IPS-15b (cell line): ENCODE measurements at regions not wholly inside any gene's neighbourhood (a gene's known extent, or its start where the extent isn't known, plus 50 kb on each side); places are given as distances from the start of the nearest gene placed in this dataset.

ENCODE experiments used
- H3K27me3 ChIP-seq: one replicate; pipeline ENCODE4 v1.6.1; 2013; ENCODE audit warnings: low read length; ENCODE audit not compliant: control insufficient read depth, insufficient read depth
- H3K36me3 ChIP-seq: one replicate; pipeline ENCODE4 v1.6.1; 2013; ENCODE audit warnings: low read length; ENCODE audit not compliant: control insufficient read depth, insufficient read depth
- H3K4me1 ChIP-seq: one replicate; pipeline ENCODE4 v1.6.1; 2013; ENCODE audit warnings: mild to moderate bottlenecking, low read length; ENCODE audit not compliant: control insufficient read depth, insufficient read depth
- H3K4me3 ChIP-seq: one replicate; pipeline ENCODE4 v1.5.1; 2013; ENCODE audit warnings: low read depth, low read length
- H3K9ac ChIP-seq: one replicate; pipeline ENCODE4 v1.6.1; 2013; ENCODE audit warnings: low read depth, mild to moderate bottlenecking, low read length
- H3K9me3 ChIP-seq: one replicate; pipeline ENCODE4 v1.6.1; 2013; ENCODE audit warnings: mild to moderate bottlenecking, low read length; ENCODE audit not compliant: control insufficient read depth, insufficient read depth

DNA sequence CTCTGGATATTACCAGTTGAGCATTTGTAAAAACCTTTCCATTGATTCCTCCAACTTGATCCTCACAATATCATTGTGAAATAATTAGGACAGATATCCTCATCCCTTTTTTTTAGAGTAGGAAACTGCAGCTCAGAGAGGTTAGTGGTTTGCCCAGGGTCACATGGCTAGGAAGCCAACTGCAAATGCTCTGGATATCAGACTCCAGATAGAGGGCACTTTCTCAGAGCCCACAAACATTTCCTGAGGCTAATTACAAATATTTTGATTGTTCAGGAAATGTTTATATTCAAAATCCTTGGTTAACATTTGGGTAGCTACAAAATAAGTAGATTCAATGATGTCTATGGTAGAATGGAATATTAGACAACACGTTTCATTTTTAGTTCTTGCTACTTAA lies 154.8 kb upstream of the DPYD start:
- Histone ChIP-seq H3K36me3 (no peaks in the 10 kb centered on the region), H3K9me3 (no peaks in the 10 kb centered on the region), H3K4me1 (no peaks in the 10 kb centered on the region), H3K9ac (no peak overlapping the region), H3K27me3 (no peaks in the 10 kb centered on the region), H3K4me3 (no peak overlapping the region)

DNA sequence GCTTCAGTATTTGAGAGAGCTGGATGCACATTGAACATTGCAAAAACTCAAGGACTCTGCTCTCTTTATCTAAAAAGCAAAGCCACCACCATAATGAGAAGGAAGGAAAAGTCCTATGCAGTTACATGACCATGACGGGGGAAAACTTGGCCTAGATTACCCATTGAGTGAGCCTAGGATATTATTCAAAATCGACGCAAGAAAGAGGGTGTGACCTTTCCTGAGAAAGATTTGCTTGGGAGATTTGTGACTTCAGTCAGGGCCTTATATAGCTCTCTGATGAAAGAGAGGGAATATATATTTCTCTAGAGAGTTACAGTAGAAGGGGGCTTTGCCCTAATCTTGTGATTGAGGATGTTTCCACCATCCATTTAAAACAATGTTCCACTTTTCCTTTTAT lies 153.0 kb upstream of the DPYD start:
- Histone ChIP-seq H3K4me1 (no peaks in the 10 kb centered on the region), H3K9ac (no peak overlapping the region), H3K4me3 (no peak overlapping the region), H3K36me3 (no peaks in the 10 kb centered on the region), H3K9me3 (no peaks in the 10 kb centered on the region), H3K27me3 (no peaks in the 10 kb centered on the region)

DNA sequence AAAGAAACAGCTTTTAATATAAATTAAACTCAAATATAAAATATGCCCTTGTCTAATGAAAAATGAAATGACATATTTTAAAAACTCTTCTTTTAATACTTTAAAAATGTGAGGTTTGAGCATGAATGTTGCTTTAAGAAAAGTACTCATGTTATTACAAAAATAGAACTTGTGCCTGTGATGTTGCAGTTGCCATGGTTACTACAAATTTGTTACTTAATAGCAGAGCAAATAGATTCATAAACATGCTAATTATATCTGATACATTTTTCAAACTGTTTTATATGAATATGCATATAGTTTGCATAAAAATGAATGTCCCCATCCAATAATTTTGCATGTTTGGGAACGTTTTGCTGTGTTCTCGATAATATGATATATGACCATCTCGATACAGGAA lies 152.3 kb upstream of the DPYD start:
- Histone ChIP-seq H3K4me3 (no peak overlapping the region), H3K9me3 (no peaks in the 10 kb centered on the region), H3K4me1 (no peaks in the 10 kb centered on the region), H3K9ac (no peak overlapping the region), H3K36me3 (no peaks in the 10 kb centered on the region), H3K27me3 (no peaks in the 10 kb centered on the region)

DNA sequence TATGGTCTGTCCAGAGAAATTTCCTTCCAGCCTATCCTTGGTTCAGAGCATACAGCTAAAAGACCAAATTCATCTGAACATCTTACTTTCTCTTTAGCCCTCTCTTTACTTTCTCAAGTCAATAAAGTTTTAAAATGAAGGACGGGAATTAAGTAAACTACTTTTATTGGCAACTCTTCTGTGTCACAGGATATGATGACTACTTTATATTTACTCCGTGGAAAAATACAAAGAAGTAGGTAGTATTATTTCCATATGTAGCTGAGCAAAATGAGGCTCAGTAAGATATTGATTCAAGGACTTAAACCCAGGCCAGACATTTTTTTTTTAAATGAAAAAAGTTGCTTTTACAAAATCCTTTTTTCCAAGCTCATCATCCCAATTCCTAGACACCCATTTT lies 151.2 kb upstream of the DPYD start:
- H3K9me3 ChIP-seq: no peaks in the 10 kb centered on the region
- H3K9ac ChIP-seq: no peak overlapping the region
- H3K36me3 ChIP-seq: no peaks in the 10 kb centered on the region
- no peak overlapping the region for H3K4me3 ChIP-seq
- no peaks in the 10 kb centered on the region for H3K4me1 ChIP-seq
- H3K27me3 ChIP-seq: no peaks in the 10 kb centered on the region

DNA sequence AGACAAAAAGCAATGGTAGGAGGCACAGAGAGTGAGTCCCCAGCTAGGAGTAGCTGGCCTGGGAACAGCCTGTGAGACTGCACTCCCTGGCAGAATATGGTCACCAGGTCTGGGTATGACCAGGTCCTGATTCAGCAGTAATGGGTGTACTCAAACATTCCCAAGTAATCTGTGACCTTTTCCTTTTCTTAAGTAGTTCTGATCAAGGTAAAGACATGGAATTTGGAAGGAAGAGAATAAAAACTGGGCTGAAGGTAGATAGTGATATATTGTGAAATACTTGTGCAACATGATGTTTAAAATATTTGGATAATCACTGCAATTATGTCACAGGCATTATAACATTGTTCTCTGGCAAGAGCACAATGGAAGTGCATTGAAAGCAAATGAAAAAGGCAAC lies 147.2 kb upstream of the DPYD start:
- Histone ChIP-seq H3K4me1 (no peaks in the 10 kb centered on the region), H3K4me3 (no peak overlapping the region), H3K9me3 (no peaks in the 10 kb centered on the region), H3K27me3 (no peaks in the 10 kb centered on the region), H3K36me3 (no peaks in the 10 kb centered on the region), H3K9ac (no peak overlapping the region)

DNA sequence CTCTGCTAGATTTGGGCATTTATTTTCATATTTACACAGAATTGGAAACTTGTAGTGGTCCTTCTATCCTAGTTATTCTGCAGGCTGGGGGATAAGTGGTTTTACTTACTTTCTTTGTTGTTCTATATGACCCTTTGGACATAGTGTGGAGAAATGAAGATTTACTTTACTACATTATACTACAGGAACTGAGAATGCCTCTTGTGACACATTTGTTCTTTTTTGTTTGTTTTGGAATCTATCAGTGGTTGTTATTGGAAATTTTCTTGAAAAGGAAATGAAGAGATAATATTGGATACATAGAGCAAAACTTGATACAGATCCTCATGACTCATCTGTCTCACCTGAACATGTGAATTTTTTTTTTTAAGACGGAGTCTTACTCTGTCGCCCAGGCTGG lies 146.1 kb upstream of the DPYD start:
- H3K4me3 ChIP-seq: no peak overlapping the region
- H3K4me1 ChIP-seq: no peaks in the 10 kb centered on the region
- H3K9me3 ChIP-seq: no peaks in the 10 kb centered on the region
- H3K27me3 ChIP-seq: no peaks in the 10 kb centered on the region
- H3K36me3 ChIP-seq: no peaks in the 10 kb centered on the region
- H3K9ac ChIP-seq: no peak overlapping the region

DNA sequence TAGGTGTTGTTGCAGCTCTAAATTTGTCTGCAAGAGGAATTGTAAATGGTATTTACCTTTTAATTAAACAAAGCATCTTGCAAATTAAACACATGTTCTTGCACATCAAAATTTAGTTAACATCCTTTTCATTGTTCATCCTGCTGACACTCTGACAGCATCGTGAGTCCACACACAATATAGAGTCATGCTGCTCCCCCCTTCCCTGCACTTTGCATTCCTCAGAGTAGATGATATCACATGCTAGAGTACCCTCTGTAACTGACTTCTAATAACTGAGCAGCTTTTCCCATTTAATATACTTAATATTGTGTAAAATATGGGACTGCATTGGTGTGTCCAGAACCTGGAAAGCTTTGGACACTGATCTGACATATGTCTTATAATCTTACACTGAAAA lies 138.8 kb upstream of the DPYD start:
- Histone ChIP-seq H3K4me1 (peaks cover 1% of the 10 kb centered on the region), H3K4me3 (no peak overlapping the region), H3K27me3 (peaks cover 5% of the 10 kb centered on the region), H3K9me3 (no peaks in the 10 kb centered on the region), H3K36me3 (no peaks in the 10 kb centered on the region), H3K9ac (no peak overlapping the region)

DNA sequence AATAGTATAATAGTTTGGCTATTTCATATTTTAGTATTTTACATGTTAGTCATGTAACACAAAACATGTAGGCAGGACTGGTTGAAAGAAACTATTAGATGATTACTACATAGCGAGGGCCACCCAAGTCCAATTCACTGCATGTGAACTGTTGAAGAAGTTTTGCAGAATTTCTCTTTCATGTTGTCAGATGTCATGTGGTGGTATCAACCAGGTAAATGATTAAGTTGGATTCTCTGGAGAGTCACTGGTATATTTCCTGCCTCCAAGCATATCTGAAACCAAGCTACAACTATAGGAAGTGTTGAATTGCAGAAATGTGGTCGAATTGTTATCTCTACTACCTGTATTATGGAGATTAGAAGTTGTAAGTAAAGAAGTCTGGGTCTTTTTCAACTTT lies 137.8 kb upstream of the DPYD start:
- peaks cover 8% of the 10 kb centered on the region for H3K27me3 ChIP-seq
- H3K9me3 ChIP-seq: no peaks in the 10 kb centered on the region
- H3K4me1 ChIP-seq: peaks cover 3% of the 10 kb centered on the region
- H3K4me3 ChIP-seq: no peak overlapping the region
- H3K9ac ChIP-seq: no peak overlapping the region
- H3K36me3 ChIP-seq: no peaks in the 10 kb centered on the region

DNA sequence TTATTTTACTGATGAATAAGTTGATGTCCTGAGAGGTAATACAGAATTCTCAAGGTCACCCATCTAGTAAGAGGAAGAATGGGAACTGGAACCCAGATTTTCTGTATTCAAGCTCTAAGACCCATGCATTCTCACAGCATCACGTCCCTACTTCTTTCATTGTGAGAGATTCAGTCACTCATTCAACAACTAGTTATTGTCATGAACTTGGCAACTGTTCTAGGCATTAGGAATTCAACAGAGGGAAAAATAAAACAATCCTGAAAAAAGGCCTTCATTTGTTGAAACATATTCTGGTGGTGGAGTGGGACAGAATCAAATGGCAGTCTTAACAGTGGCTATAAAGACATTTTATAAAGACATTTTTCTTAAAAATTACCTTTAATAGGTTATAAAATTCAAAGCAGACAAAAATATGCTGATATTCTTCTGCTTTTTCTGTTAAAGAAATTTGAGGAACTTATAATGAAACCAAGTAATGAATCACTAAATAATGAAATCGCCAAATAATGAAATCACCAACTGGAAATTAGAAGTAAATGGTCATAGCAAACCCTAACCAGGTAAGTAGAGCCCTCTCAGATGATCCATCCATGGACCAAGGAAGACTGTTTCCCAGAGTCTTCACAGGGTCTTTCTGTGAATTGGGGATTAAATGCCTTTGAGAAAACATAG lies 136.5 kb upstream of the DPYD start:
- H3K4me3 ChIP-seq: no peak overlapping the region
- no peaks in the 10 kb centered on the region for H3K9me3 ChIP-seq
- no peaks in the 10 kb centered on the region for H3K36me3 ChIP-seq
- no peak overlapping the region for H3K9ac ChIP-seq
- peaks cover 3% of the 10 kb centered on the region for H3K4me1 ChIP-seq
- H3K27me3 ChIP-seq: peaks cover 17% of the 10 kb centered on the region

DNA sequence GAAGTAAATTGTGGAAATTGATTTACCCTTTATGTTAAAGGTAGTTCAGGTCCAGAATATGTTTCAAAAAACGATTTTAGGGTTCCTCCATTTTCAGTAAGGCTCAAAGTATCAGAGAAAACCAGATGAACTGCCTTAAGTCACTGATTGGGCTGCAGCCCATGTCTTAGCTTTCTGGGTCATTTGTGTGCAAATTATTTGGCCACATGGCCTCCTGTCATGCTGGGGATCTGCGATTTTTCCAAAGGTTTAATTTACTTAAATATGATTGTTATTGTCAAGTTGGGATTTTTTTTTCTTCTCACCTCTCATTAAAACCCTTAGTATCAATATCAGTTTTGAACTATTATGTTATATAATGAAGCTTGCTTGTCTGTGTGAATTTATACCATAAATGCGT lies 135.9 kb upstream of the DPYD start:
- Histone ChIP-seq H3K9me3 (no peaks in the 10 kb centered on the region), H3K4me3 (no peak overlapping the region), H3K36me3 (no peaks in the 10 kb centered on the region), H3K4me1 (peaks cover 3% of the 10 kb centered on the region), H3K27me3 (peaks cover 23% of the 10 kb centered on the region), H3K9ac (no peak overlapping the region)

DNA sequence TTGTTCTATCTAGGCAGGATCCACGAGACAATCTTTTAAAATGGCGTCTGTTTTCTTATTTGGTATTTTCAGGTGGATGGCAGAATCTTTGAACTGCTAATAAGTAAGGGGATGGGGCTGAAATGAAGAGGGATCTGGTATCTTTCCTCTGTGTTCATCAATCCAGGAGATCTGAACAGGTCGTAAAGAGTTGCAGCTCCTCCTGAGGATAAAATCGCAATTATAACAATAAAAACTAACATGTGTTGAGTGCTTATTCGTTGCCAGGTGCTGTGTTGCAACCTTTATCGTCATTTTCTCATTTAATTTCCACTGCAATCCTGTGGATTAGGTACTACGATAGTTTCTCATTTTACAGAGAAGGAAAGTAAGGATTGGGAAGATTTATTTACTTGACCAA lies 134.6 kb upstream of the DPYD start:
- Histone ChIP-seq H3K4me3 (no peak overlapping the region), H3K9ac (no peak overlapping the region), H3K9me3 (no peaks in the 10 kb centered on the region)

DNA sequence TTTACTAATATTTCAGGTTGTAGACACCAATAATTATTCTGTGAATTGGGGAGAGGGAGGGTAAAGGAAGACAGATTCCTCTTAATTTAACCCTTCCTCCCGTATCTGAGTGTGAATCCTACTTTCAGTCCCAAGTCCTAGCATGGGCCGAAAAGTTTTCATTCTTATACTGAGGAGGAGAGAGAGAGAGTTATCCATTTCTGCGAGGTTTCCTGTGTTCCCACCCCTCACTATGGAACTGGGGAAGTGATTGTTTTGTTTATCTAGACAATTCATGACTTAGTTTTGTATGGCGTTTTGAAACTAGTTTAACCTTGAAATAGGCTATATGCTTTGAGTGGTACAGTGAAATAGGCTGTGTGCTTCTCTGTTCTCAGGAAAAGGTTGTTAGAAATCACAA lies 134.0 kb upstream of the DPYD start:
- peaks cover 43% of the 10 kb centered on the region for H3K27me3 ChIP-seq
- no peaks in the 10 kb centered on the region for H3K36me3 ChIP-seq
- H3K9me3 ChIP-seq: no peaks in the 10 kb centered on the region
- H3K4me3 ChIP-seq: peak overlapping the region; percentile 76
- H3K9ac ChIP-seq: peak overlapping the region; percentile 16
- peaks cover 3% of the 10 kb centered on the region for H3K4me1 ChIP-seq

More for the DNA sequence above, 134.6 kb upstream of the DPYD start:
- no peaks in the 10 kb centered on the region for H3K36me3 ChIP-seq
- H3K4me1 ChIP-seq: peaks cover 3% of the 10 kb centered on the region
- H3K27me3 ChIP-seq: peaks cover 36% of the 10 kb centered on the region
